PC-9 (cell line): ENCODE measurements at regions not wholly inside any gene's neighbourhood (a gene's known extent, or its start where the extent isn't known, plus 50 kb on each side); places are given as distances from the start of the nearest gene placed in this dataset.

Experiments
- EZH2 ChIP-seq: fragments of 200-600 bp; sonication (generic); IDR thresholded peaks from 2 replicates; pipeline ENCODE4 v1.8.0; 2017; ENCODE audit warnings: antibody characterized with exemption, low read depth
- TF ChIP-seq, protein P1 (sequence below): fragments of 200-600 bp; sonication (generic); conservative IDR thresholded peaks from 2 replicates; pipeline ENCODE4 v1.6.1; 2017; ENCODE audit warnings: mixed run types, antibody characterized with exemption, mild to moderate bottlenecking, moderate library complexity

- TF ChIP-seq, protein P1, sequence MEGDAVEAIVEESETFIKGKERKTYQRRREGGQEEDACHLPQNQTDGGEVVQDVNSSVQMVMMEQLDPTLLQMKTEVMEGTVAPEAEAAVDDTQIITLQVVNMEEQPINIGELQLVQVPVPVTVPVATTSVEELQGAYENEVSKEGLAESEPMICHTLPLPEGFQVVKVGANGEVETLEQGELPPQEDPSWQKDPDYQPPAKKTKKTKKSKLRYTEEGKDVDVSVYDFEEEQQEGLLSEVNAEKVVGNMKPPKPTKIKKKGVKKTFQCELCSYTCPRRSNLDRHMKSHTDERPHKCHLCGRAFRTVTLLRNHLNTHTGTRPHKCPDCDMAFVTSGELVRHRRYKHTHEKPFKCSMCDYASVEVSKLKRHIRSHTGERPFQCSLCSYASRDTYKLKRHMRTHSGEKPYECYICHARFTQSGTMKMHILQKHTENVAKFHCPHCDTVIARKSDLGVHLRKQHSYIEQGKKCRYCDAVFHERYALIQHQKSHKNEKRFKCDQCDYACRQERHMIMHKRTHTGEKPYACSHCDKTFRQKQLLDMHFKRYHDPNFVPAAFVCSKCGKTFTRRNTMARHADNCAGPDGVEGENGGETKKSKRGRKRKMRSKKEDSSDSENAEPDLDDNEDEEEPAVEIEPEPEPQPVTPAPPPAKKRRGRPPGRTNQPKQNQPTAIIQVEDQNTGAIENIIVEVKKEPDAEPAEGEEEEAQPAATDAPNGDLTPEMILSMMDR, result no peak
- no peak for TF ChIP-seq EZH2
Observed at GRCh38 chr6:9112544-9112943, 677.2 kb upstream of the SLC35B3 start.
